Neuronal stem cell (in vitro differentiated cells): ENCODE measurements at regions not wholly inside any gene's neighbourhood (a gene's known extent, or its start where the extent isn't known, plus 50 kb on each side); places are given as distances from the start of the nearest gene placed in this dataset.
"Not testable (repeated sequence)": the region's sequence is repeated elsewhere in the genome, so short reads cannot be mapped to it uniquely, and the experiment has no call there.

Source experiments
- DNase-seq: peaks from one replicate; pipeline ENCODE4 v3.0.0-alpha.2; 2013; ENCODE audit warnings: low spot score
- H2AFZ ChIP-seq: one replicate; pipeline ENCODE4 v1.6.1; 2013; ENCODE audit warnings: mild to moderate bottlenecking, low read length, inconsistent platforms
- H2AK5ac ChIP-seq: 2 replicates; pipeline ENCODE4 v1.6.1; 2013; ENCODE audit warnings: low read depth, mild to moderate bottlenecking, inconsistent platforms, low read length, moderate library complexity, mixed read lengths
- H2BK120ac ChIP-seq: 2 replicates; pipeline ENCODE4 v1.6.1; 2013; ENCODE audit warnings: low read depth, mild to moderate bottlenecking, inconsistent platforms, low read length, moderate library complexity, mixed read lengths
- H2BK12ac ChIP-seq: one replicate; pipeline ENCODE4 v1.6.1; 2013; ENCODE audit warnings: low read length, inconsistent platforms
- H2BK15ac ChIP-seq: 2 replicates; pipeline ENCODE4 v1.6.1; 2013; ENCODE audit warnings: mild to moderate bottlenecking, low read length, inconsistent platforms, mixed read lengths
- H2BK5ac ChIP-seq: one replicate; pipeline ENCODE4 v1.6.1; 2013; ENCODE audit warnings: inconsistent platforms, mild to moderate bottlenecking, low read length, moderate library complexity
- H3K14ac ChIP-seq: one replicate; pipeline ENCODE4 v1.6.1; 2013; ENCODE audit warnings: low read length, inconsistent platforms
- H3K18ac ChIP-seq: 2 replicates; pipeline ENCODE4 v1.6.1; 2013; ENCODE audit warnings: low read length, inconsistent platforms
- H3K23ac ChIP-seq: 2 replicates; pipeline ENCODE4 v1.6.1; 2013; ENCODE audit warnings: low read depth, mild to moderate bottlenecking, mixed read lengths, low read length, inconsistent platforms; ENCODE audit not compliant: poor library complexity
- H3K27ac ChIP-seq: replicated peaks from 3 replicates; pipeline ENCODE4 v1.5.1; 2013; ENCODE audit warnings: low read length, inconsistent platforms
- H3K27me3 ChIP-seq, 3 experiments: 2 replicates each; pipeline ENCODE4 v1.6.1; 2013; ENCODE audit warnings: low read length in 3 of 3, mild to moderate bottlenecking in 2 of 3, inconsistent platforms in 1 of 3, low read depth in 1 of 3, mixed read lengths in 1 of 3, moderate library complexity in 1 of 3; ENCODE audit not compliant: control insufficient read depth in 3 of 3, insufficient read depth in 3 of 3
- H3K36me3 ChIP-seq, 2 donors: replicated peaks in 1 of 2; 2 replicates each; pipeline ENCODE4 v1.6.1; 2013; ENCODE audit warnings: low read length in 2 of 2; ENCODE audit not compliant: control insufficient read depth in 2 of 2, insufficient read depth in 2 of 2
- H3K4ac ChIP-seq: 2 replicates; pipeline ENCODE4 v1.6.1; 2013; ENCODE audit warnings: inconsistent platforms, mild to moderate bottlenecking, low read length, moderate library complexity
- H3K4me1 ChIP-seq, 2 donors: 1 replicate in 1 of 2; 2 replicates in 1 of 2; pipeline ENCODE4 v1.6.1; 2013; ENCODE audit warnings: low read length in 2 of 2, low read depth in 1 of 2; ENCODE audit not compliant: control insufficient read depth in 2 of 2, insufficient read depth in 1 of 2
- H3K4me2 ChIP-seq: one replicate; pipeline ENCODE4 v1.6.1; 2013; ENCODE audit warnings: mild to moderate bottlenecking, low read length, inconsistent platforms; ENCODE audit not compliant: insufficient read depth, poor library complexity, severe bottlenecking
- H3K4me3 ChIP-seq, 2 donors: 2 replicates each; pipeline ENCODE4 v1.5.1; 2013; ENCODE audit warnings: low read length in 2 of 2, mild to moderate bottlenecking in 2 of 2, inconsistent platforms in 1 of 2, moderate library complexity in 1 of 2
- H3K79me1 ChIP-seq: one replicate; pipeline ENCODE4 v1.6.1; 2013; ENCODE audit warnings: low read depth, mild to moderate bottlenecking, inconsistent platforms, low read length, moderate library complexity
- H3K9ac ChIP-seq: one replicate; pipeline ENCODE4 v1.6.1; 2013; ENCODE audit warnings: mild to moderate bottlenecking, low read depth, low read length, inconsistent platforms; ENCODE audit not compliant: poor library complexity
- H3K9me3 ChIP-seq, 2 donors: replicated peaks in 1 of 2; 2 replicates each; pipeline versions ENCODE3 to v1.6.1; 2013; ENCODE audit warnings: low read length in 2 of 2, mild to moderate bottlenecking in 2 of 2, inconsistent platforms in 1 of 2, low read depth in 1 of 2, mixed read lengths in 1 of 2, moderate library complexity in 1 of 2; ENCODE audit not compliant: control insufficient read depth in 2 of 2, insufficient read depth in 1 of 2
- H4K8ac ChIP-seq: one replicate; pipeline ENCODE4 v1.6.1; 2013; ENCODE audit warnings: low read depth, mild to moderate bottlenecking, inconsistent platforms, low read length, moderate library complexity
- H4K91ac ChIP-seq: one replicate; pipeline ENCODE4 v1.6.1; 2013; ENCODE audit warnings: low read length, low read depth, mild to moderate bottlenecking, inconsistent platforms; ENCODE audit not compliant: poor library complexity
- WGBS, 2 donors: extraction: QIAGEN DNeasy Blood & Tissue Kit; methylation state at CpG; one replicate each; pipeline ENCODE4 v1.1.7; 2013; ENCODE audit warnings: missing lambda C conversion rate in 2 of 2, mixed read lengths in 1 of 2; ENCODE audit not compliant: insufficient read length in 2 of 2, insufficient replicate concordance in 1 of 2; ENCODE audit errors: extremely low coverage in 2 of 2; 5-methylcytosine and 5-hydroxymethylcytosine counted together

DNA sequence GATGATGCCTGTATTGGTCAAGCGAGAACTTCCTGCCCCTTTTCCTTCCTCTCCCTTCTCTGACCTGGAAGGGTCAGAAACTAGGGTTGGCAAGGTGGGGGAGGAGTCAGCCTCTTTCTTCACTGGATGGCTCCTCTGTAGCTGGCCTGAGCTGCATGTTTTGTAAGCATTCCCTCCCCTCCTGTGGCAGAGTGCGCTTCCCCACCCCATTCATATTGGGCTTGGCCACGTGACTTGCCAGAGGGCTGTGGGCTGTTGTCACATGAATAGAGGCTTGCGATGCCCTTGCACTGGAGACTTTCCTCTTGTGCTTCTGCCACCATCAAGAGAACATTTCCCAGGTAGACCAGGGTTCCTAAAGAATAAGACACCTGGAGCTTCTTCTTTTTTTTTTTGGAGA, 111.3 kb upstream of the PODXL start:
- Histone ChIP-seq H2AK5ac (no peak overlapping the region), H3K9ac (no peak overlapping the region), H3K27me3 (peaks cover 0 to 13% (median 0%) of the 10 kb centered on the region in 3 experiments), H3K18ac (peak overlapping the region; percentile 73), H4K91ac (no peak overlapping the region), H4K8ac (no peak overlapping the region), H3K9me3 (peaks cover 0 to 3% of the 10 kb centered on the region in 2 donors), H3K79me1 (no peaks in the 10 kb centered on the region), H3K23ac (no peak overlapping the region), H3K27ac (no peak overlapping the region), H3K4me1 (peaks cover 0 to 3% of the 10 kb centered on the region in 2 donors), H3K4me3 (no peak overlapping the region), H2BK15ac (no peak overlapping the region), H3K36me3 (no peaks in the 10 kb centered on the region), H3K14ac (no peak overlapping the region), H2AFZ (no peak overlapping the region), H2BK120ac (no peak overlapping the region), H2BK5ac (no peak overlapping the region), H2BK12ac (no peak overlapping the region), H3K4ac (no peak overlapping the region), H3K4me2 (no peak overlapping the region)
- WGBS, 2 donors = no CpG with 5 or more reads among the region's 4 CpGs
- no peak for DNase-seq

DNA sequence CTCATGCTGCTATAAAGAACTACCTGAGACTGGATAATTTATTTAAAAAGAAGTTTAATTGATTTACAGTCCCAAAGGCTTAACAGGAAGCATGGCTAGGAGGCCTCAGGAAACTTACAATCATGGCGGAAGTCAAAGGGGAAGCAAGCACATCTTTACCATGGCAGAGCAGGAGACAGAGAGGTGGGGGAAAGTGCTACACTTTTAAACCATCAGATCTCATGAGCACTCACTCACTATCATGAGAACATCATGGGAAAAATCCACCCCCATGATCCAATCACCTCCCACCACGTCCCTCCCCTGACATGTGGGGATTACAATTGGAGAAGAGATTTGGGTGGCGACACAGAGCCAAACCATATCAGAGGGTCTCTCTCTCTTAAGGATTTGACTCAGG, 108.6 kb upstream of the PODXL start:
- Histone ChIP-seq H3K4me3 (no peak overlapping the region), H4K91ac (no peak overlapping the region), H3K14ac (no peak overlapping the region), H2AFZ (no peak overlapping the region), H3K27me3 (peaks cover 0 to 10% (median 0%) of the 10 kb centered on the region in 3 experiments), H3K4me1 (peaks cover 0 to 3% of the 10 kb centered on the region in 2 donors), H2BK15ac (no peak overlapping the region), H3K4ac (no peak overlapping the region), H3K79me1 (no peaks in the 10 kb centered on the region), H3K36me3 (no peaks in the 10 kb centered on the region), H2BK12ac (no peak overlapping the region), H4K8ac (no peak overlapping the region), H2AK5ac (no peak overlapping the region), H3K23ac (no peak overlapping the region), H3K27ac (no peak overlapping the region), H3K18ac (no peak overlapping the region), H3K4me2 (no peak overlapping the region), H3K9ac (no peak overlapping the region), H2BK5ac (no peak overlapping the region), H3K9me3 (peaks cover 0 to 3% of the 10 kb centered on the region in 2 donors), H2BK120ac (no peak overlapping the region)
- DNase-seq = no peak
- WGBS, 2 donors = no CpG with 5 or more reads among the region's 3 CpGs

DNA sequence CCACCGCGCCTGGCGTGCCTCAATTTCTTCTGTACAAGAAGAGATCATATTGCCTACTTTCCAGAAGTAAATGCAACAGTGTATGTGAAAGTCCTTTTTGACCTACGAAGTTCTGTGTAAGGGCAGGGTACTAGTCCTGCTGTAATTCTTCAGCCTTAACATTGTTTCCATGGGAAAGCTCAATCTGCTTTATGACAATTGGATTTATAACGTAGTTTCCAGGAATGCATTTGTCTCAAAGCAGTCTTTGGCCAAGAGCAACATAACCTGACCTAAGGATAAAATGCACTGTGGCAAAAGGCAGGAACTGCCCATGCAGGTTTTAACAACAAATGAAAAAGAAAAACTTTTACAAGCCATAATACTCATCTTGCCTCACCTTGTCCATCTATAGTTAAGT, 108.1 kb upstream of the PODXL start:
- H3K14ac ChIP-seq = no peak overlapping the region
- no peak overlapping the region for H3K18ac ChIP-seq
- no peaks in the 10 kb centered on the region for H3K36me3 ChIP-seq
- H3K4me3 ChIP-seq = no peak overlapping the region
- H3K9ac ChIP-seq = no peak overlapping the region
- H3K4ac ChIP-seq = no peak overlapping the region
- H2AFZ ChIP-seq = no peak overlapping the region
- H2BK5ac ChIP-seq = no peak overlapping the region
- no peak overlapping the region for H2BK12ac ChIP-seq
- H2BK120ac ChIP-seq = no peak overlapping the region
- H3K9me3 ChIP-seq = peaks cover 0 to 3% of the 10 kb centered on the region in 2 donors
- H2BK15ac ChIP-seq = no peak overlapping the region
- no peak overlapping the region for H4K8ac ChIP-seq
- WGBS, 2 donors = no CpG with 5 or more reads among the region's 5 CpGs
- H3K27ac ChIP-seq = no peak overlapping the region
- H2AK5ac ChIP-seq = no peak overlapping the region
- H3K27me3 ChIP-seq = peaks cover 0 to 9% (median 0%) of the 10 kb centered on the region in 3 experiments
- H4K91ac ChIP-seq = no peak overlapping the region
- DNase-seq = no peak
- H3K23ac ChIP-seq = no peak overlapping the region
- no peak overlapping the region for H3K4me2 ChIP-seq
- H3K79me1 ChIP-seq = no peaks in the 10 kb centered on the region
- peaks cover 0 to 3% of the 10 kb centered on the region in 2 donors for H3K4me1 ChIP-seq

DNA sequence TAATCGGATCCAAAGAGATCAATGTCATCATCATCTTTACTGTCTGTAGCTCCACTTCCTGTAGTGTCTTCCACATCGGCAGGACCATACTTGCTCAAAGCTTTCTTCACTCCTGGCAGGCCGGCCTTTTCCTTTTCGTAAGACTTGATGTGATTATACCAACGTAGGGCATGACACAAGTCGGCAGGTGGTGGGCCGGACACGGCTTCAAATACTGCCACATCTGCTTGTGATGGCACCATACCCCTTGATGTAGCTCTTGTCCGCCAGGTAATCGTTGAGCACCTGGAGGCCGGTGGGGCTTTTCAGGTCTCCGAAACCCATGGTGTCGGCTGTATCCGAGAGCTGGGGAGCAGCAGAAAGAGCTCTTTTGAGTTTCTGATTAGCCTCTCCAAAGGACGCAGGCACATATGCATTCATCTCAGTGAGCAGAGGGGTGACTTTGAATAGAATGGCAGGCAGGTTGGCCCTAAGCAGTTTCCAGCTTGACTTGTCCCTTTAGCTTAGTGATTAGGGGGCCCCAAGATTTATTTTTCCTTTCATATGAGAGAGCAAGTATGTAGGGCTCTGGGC, 106.0 kb upstream of the PODXL start:
- not testable (repeated sequence) for H3K27ac ChIP-seq, H3K14ac ChIP-seq, H4K91ac ChIP-seq, H2BK12ac ChIP-seq, H3K36me3 ChIP-seq, H2AFZ ChIP-seq, H3K9me3 ChIP-seq, H3K9ac ChIP-seq, H3K23ac ChIP-seq, H2BK5ac ChIP-seq, H3K4ac ChIP-seq, DNase-seq, H3K4me3 ChIP-seq, H2BK120ac ChIP-seq, H3K4me2 ChIP-seq, H3K18ac ChIP-seq, H2AK5ac ChIP-seq, H3K27me3 ChIP-seq, H3K4me1 ChIP-seq, H4K8ac ChIP-seq, H2BK15ac ChIP-seq, H3K79me1 ChIP-seq
- no CpG with 5 or more reads among the region's 15 CpGs for WGBS, 2 donors
